HL-60 (cell line): ENCODE measurements at regions not wholly inside any gene's neighbourhood (a gene's known extent, or its start where the extent isn't known, plus 50 kb on each side); places are given as distances from the start of the nearest gene placed in this dataset.

Experiments used
- CTCF ChIP-seq: IDR thresholded peaks from one replicate; pipeline ENCODE4 v1.5.1; 2011; ENCODE audit warnings: low read length, control low read depth, inconsistent platforms; ENCODE audit not compliant: insufficient read depth
- GABPA ChIP-seq: IDR thresholded peaks from 2 replicates; pipeline ENCODE4 v1.6.1; 2012; ENCODE audit warnings: low read depth
- POLR2AphosphoS5 ChIP-seq: IDR thresholded peaks from 2 replicates; pipeline ENCODE4 v1.6.1; 2012; ENCODE audit warnings: low read depth
- REST ChIP-seq: IDR thresholded peaks from 2 replicates; pipeline ENCODE4 v1.6.1; 2012; ENCODE audit warnings: low read depth; ENCODE audit not compliant: insufficient replicate concordance
- SPI1 ChIP-seq: IDR thresholded peaks from 2 replicates; pipeline ENCODE4 v1.6.1; 2012; ENCODE audit warnings: low read depth, mild to moderate bottlenecking, borderline replicate concordance

- TF ChIP-seq CTCF: no peak
- no peak for TF ChIP-seq POLR2AphosphoS5
- no peak for TF ChIP-seq REST
- TF ChIP-seq GABPA: no peak
- no peak for TF ChIP-seq SPI1
These were observed 74.3 kb upstream of the SYNDIG1 start for GRCh38 chr20:24395151-24395550.
